HG03520 (cell line): ENCODE measurements at regions not wholly inside any gene's neighbourhood (a gene's known extent, or its start where the extent isn't known, plus 50 kb on each side); places are given as distances from the start of the nearest gene placed in this dataset.
"Not testable (repeated sequence)": the region's sequence is repeated elsewhere in the genome, so short reads cannot be mapped to it uniquely, and the experiment has no call there.

Experiments
- ATAC-seq: cut with Tn5 transposase; IDR thresholded peaks from one replicate; pipeline ENCODE4 v1.9.1; 2021; ENCODE audit warnings: mild to moderate bottlenecking, moderate library complexity; ENCODE audit not compliant: unreplicated experiment

GRCh38 chr10:36021096-36021495 is 379.0 kb upstream of the FZD8 start:
- ATAC-seq = no peak

- ATAC-seq = no peak
These were observed 377.7 kb upstream of the FZD8 start for GRCh38 chr10:36019749-36020148.

- no peak for ATAC-seq
These were observed 376.9 kb upstream of the FZD8 start for GRCh38 chr10:36018996-36019395.

GRCh38 chr10:36017137-36017536 is 375.0 kb upstream of the FZD8 start:
- no peak for ATAC-seq

GRCh38 chr10:36007369-36007768 is 365.3 kb upstream of the FZD8 start:
- no peak for ATAC-seq

GRCh38 chr10:36003688-36004087 is 361.6 kb upstream of the FZD8 start:
- ATAC-seq = no peak

GRCh38 chr10:36003031-36003600 is 361.0 kb upstream of the FZD8 start:
- no peak for ATAC-seq

GRCh38 chr10:36002445-36002844 is 360.3 kb upstream of the FZD8 start:
- no peak for ATAC-seq

GRCh38 chr10:36000754-36001153 is 358.7 kb upstream of the FZD8 start:
- not testable (repeated sequence) for ATAC-seq

- no peak for ATAC-seq
These were observed 355.9 kb upstream of the FZD8 start for GRCh38 chr10:35998026-35998425.

GRCh38 chr10:35995485-35995884 is 353.4 kb upstream of the FZD8 start:
- ATAC-seq = no peak

GRCh38 chr10:35993591-35994515 is 351.8 kb upstream of the FZD8 start:
- ATAC-seq = no peak

- ATAC-seq = no peak
These were observed 350.0 kb upstream of the FZD8 start for GRCh38 chr10:35992107-35992506.

GRCh38 chr10:35986756-35987502 is 344.8 kb upstream of the FZD8 start:
- no peak for ATAC-seq

- no peak for ATAC-seq
These were observed 337.0 kb upstream of the FZD8 start for GRCh38 chr10:35979116-35979515.

- not testable (repeated sequence) for ATAC-seq
These were observed 332.0 kb upstream of the FZD8 start for GRCh38 chr10:35973912-35974591.

- no peak for ATAC-seq
These were observed 330.2 kb upstream of the FZD8 start for GRCh38 chr10:35972275-35972674.

GRCh38 chr10:35971397-35971796 is 329.3 kb upstream of the FZD8 start:
- no peak for ATAC-seq

GRCh38 chr10:35963685-35964084 is 321.6 kb upstream of the FZD8 start:
- ATAC-seq = no peak

GRCh38 chr10:35961501-35961900 is 319.4 kb upstream of the FZD8 start:
- no peak for ATAC-seq

GRCh38 chr10:35959252-35959651 is 317.2 kb upstream of the FZD8 start:
- ATAC-seq = no peak
